Activated T-helper 17 cell treated with anti-CD3 and anti-CD28 coated beads, Interleukin-2, amount 50 U/mL, for 72 hours (primary cell): ENCODE measurements at regions not wholly inside any gene's neighbourhood (a gene's known extent, or its start where the extent isn't known, plus 50 kb on each side); places are given as distances from the start of the nearest gene placed in this dataset.
"Not testable (repeated sequence)": the region's sequence is repeated elsewhere in the genome, so short reads cannot be mapped to it uniquely, and the experiment has no call there.

ENCODE experiments used
- ATAC-seq: fragments of 150-1000 bp; cut with Tn5 transposase; replicated peaks from 2 replicates; pipeline ENCODE4 v1.10.0; 2021; ENCODE audit warnings: mild to moderate bottlenecking, moderate library complexity
- H3K27ac Mint-ChIP-seq: one replicate; pipeline ENCODE4 v1.8.0; 2022; ENCODE audit warnings: mixed read lengths
- H3K27me3 Mint-ChIP-seq: one replicate; pipeline ENCODE4 v1.8.0; 2022; ENCODE audit warnings: mixed read lengths
- H3K36me3 Mint-ChIP-seq: one replicate; pipeline ENCODE4 v1.8.0; 2022; ENCODE audit warnings: low read depth, mild to moderate bottlenecking, mixed read lengths
- H3K4me1 Mint-ChIP-seq: one replicate; pipeline ENCODE4 v1.8.0; 2022; ENCODE audit warnings: mixed read lengths
- H3K4me3 Mint-ChIP-seq: one replicate; pipeline ENCODE4 v1.8.0; 2022; ENCODE audit warnings: mild to moderate bottlenecking, mixed read lengths
- H3K9me3 Mint-ChIP-seq: one replicate; pipeline ENCODE4 v1.8.0; 2022; ENCODE audit warnings: mixed read lengths

DNA sequence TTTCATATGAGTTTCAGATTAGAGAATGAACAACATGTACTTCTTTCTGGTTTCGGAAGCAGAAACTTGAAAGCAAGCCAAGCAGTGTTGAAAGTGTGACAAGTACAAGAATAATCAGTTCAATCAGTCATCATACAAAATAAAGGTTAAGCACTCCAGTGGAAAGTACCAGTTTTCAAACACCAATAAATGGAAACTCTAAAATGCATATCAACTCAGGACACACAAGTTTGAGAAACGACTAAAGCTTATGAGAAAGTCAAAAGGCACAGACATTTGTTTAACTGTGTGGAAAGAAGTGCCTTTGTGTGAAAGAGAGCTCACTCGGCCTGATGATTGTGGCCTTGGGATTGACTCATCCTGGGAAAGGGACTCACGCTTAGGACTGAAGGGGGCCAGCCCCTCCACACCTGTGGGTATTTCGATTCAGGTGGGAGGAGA is 60.6 kb upstream of the AKR1C1 start:
- Mint-ChIP-seq H3K4me3 (peak overlapping the region; percentile 50), H3K4me1 (peaks cover 11% of the 10 kb centered on the region), H3K36me3 (no peaks in the 10 kb centered on the region), H3K9me3 (no peaks in the 10 kb centered on the region), H3K27ac (peak overlapping the region; percentile 76), H3K27me3 (no peaks in the 10 kb centered on the region)
- peak; percentile 91 for ATAC-seq

- H3K27ac Mint-ChIP-seq = peak overlapping the region; percentile 76
- H3K36me3 Mint-ChIP-seq, ATAC-seq, H3K27me3 Mint-ChIP-seq, H3K9me3 Mint-ChIP-seq: not testable (repeated sequence)
- H3K4me1 Mint-ChIP-seq = peaks cover 11% of the 10 kb centered on the region
- peak overlapping the region; percentile 50 for H3K4me3 Mint-ChIP-seq
Observed at GRCh38 chr10:4903126-4903525, 60.1 kb upstream of the AKR1C1 start.

DNA sequence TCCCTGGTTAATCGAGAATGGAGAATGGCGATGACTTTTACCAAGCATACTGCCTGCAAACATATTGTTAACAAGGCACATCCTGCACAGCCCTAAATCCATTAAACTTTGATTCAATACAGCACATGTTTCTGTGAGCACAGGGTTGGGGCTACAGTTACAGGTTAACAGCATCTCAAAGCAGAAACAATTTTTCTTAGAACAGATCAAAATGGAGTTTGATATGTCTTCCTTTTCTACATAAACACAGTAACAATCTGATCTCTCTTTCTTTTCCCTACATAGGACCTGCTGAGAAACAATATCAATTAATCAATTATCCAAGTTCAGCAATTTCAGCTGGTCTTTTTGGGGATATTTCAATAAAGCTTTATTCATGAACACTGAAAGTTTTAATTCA is 59.5 kb upstream of the AKR1C1 start:
- H3K4me3 Mint-ChIP-seq = peak overlapping the region; percentile 50
- not testable (repeated sequence) for ATAC-seq

GRCh38 chr10:4909118-4909517 is 54.1 kb upstream of the AKR1C1 start:
- H3K4me1 Mint-ChIP-seq = no peaks in the 10 kb centered on the region
- no peak for ATAC-seq
- H3K27ac Mint-ChIP-seq = no peak overlapping the region
- H3K9me3 Mint-ChIP-seq = no peaks in the 10 kb centered on the region
- no peaks in the 10 kb centered on the region for H3K27me3 Mint-ChIP-seq
- H3K4me3 Mint-ChIP-seq = no peak overlapping the region
- H3K36me3 Mint-ChIP-seq = no peaks in the 10 kb centered on the region

More for the DNA sequence above, 59.5 kb upstream of the AKR1C1 start:
- Mint-ChIP-seq H3K27ac (peak overlapping the region; percentile 76), H3K4me1 (peaks cover 11% of the 10 kb centered on the region)
- H3K9me3 Mint-ChIP-seq, H3K36me3 Mint-ChIP-seq, H3K27me3 Mint-ChIP-seq: not testable (repeated sequence)
